ENCODE measurements at regions not wholly inside any gene's neighbourhood (a gene's known extent, or its start where the extent isn't known, plus 50 kb on each side); places are given as distances from the start of the nearest gene placed in this dataset.

DNA sequence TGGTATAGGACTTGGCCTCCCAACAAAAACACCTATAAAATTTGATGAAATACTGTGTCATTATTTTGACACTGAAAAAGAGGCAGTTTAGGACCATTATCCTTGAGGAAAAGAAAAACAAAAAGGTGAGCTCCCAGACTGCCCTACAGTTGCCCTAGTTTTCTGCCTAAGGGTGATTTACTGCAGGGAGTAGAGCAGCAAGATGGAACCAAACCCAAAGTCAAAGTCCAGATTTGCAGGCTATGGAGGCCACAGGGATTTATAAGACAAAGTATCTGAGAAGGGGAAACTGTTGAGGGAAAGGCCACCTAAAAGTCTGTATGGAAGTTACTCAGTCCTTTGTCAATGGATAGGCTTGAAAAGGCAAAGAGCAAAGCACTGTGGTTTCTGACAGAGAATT is 112.4 kb upstream of the TRPC4 start:
- TF ChIP-seq, protein P1, sequence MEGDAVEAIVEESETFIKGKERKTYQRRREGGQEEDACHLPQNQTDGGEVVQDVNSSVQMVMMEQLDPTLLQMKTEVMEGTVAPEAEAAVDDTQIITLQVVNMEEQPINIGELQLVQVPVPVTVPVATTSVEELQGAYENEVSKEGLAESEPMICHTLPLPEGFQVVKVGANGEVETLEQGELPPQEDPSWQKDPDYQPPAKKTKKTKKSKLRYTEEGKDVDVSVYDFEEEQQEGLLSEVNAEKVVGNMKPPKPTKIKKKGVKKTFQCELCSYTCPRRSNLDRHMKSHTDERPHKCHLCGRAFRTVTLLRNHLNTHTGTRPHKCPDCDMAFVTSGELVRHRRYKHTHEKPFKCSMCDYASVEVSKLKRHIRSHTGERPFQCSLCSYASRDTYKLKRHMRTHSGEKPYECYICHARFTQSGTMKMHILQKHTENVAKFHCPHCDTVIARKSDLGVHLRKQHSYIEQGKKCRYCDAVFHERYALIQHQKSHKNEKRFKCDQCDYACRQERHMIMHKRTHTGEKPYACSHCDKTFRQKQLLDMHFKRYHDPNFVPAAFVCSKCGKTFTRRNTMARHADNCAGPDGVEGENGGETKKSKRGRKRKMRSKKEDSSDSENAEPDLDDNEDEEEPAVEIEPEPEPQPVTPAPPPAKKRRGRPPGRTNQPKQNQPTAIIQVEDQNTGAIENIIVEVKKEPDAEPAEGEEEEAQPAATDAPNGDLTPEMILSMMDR (conservative IDR thresholded peaks at IDR 0.05 in 1 of 2, IDR thresholded peaks at IDR 0.05 in 1 of 2; ENCODE audit: low read depth in 1 of 2, low read length in 2 of 2), result no peak
- no peak for TF ChIP-seq EZH2 (IDR thresholded peaks at IDR 0.05; ENCODE audit: low read length, missing control alignments)

Data from fibroblast of lung (primary cell).